ENCODE measurements at regions not wholly inside any gene's neighbourhood (a gene's known extent, or its start where the extent isn't known, plus 50 kb on each side); places are given as distances from the start of the nearest gene placed in this dataset.

DNA sequence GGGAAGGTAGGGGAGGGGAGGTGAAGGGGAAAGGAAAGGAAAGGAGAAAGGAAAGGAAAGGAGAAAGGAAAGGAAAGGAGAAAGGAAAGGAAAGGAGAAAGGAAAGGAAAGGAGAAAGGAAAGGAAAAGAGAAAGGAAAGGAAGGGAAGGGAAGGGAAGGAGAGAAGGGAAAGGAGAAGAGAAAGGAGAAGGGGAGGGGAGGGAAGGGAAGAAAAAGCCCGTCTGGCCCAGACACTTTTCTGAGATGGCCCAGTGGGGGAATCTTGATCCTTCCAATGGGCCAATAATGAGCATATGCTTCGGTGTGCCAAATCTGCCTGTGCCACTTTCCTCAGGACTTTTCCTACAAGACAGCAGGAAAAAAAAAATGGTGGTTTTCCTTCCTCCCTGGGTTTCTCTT is 64.5 kb downstream of the CH25H start:
- TF ChIP-seq, protein P1, sequence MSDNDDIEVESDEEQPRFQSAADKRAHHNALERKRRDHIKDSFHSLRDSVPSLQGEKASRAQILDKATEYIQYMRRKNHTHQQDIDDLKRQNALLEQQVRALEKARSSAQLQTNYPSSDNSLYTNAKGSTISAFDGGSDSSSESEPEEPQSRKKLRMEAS (IDR thresholded peaks at IDR 0.05; ENCODE audit: insufficient read depth, insufficient read length) = no peak
- TF ChIP-seq, protein P2, sequence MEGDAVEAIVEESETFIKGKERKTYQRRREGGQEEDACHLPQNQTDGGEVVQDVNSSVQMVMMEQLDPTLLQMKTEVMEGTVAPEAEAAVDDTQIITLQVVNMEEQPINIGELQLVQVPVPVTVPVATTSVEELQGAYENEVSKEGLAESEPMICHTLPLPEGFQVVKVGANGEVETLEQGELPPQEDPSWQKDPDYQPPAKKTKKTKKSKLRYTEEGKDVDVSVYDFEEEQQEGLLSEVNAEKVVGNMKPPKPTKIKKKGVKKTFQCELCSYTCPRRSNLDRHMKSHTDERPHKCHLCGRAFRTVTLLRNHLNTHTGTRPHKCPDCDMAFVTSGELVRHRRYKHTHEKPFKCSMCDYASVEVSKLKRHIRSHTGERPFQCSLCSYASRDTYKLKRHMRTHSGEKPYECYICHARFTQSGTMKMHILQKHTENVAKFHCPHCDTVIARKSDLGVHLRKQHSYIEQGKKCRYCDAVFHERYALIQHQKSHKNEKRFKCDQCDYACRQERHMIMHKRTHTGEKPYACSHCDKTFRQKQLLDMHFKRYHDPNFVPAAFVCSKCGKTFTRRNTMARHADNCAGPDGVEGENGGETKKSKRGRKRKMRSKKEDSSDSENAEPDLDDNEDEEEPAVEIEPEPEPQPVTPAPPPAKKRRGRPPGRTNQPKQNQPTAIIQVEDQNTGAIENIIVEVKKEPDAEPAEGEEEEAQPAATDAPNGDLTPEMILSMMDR (IDR thresholded peaks at IDR 0.05; ENCODE audit: extremely low read depth in 1 of 2, insufficient read depth in 1 of 2, low read depth in 1 of 2, low read length in 2 of 2) = no peak
- TF ChIP-seq POLR2A (IDR thresholded peaks at IDR 0.05; ENCODE audit: low read depth, low read length) (no peak), POLR2AphosphoS5 (IDR thresholded peaks at IDR 0.05; ENCODE audit: insufficient read depth, low read depth, low read length) (no peak), EZH2 (IDR thresholded peaks at IDR 0.05; ENCODE audit: borderline replicate concordance, low read depth, low read length, severe bottlenecking) (no peak), GATA2 (IDR thresholded peaks at IDR 0.05; ENCODE audit: insufficient read depth, insufficient read length, low read depth, low read length) (no peak), MYC (IDR thresholded peaks at IDR 0.05; ENCODE audit: low read depth, low read length) (no peak), JUN (IDR thresholded peaks at IDR 0.05; ENCODE audit: borderline replicate concordance, insufficient read depth, insufficient read length, low read depth) (no peak), FOS (IDR thresholded peaks at IDR 0.05; ENCODE audit: borderline replicate concordance, insufficient read depth, low read length) (no peak)
